ENCODE measurements at regions not wholly inside any gene's neighbourhood (a gene's known extent, or its start where the extent isn't known, plus 50 kb on each side); places are given as distances from the start of the nearest gene placed in this dataset.
"Not testable (repeated sequence)": the region's sequence is repeated elsewhere in the genome, so short reads cannot be mapped to it uniquely, and the experiment has no call there.

DNA sequence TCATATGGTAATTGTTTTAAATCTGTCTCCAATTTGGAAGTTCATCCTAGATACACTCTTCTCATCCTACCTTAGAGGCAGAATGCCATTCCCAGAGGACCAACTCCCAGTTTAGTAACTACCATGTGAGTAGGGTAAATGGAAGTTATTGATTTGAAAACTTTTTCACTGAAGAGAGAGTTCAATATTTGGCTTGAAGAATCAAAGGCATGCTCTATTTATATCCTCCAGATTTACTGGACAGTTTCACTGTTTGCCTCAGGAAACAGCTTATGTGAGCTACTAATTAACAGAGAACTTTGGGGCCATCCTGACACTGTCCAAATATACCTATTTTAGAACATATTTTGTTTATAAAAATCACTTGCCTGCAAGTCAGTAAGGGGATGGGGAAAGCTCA, 607.2 kb upstream of the GYPC start:
- no peaks in the 10 kb centered on the region for H3K36me3 ChIP-seq (ENCODE audit: control insufficient read depth, insufficient read depth, low read length)
- no peak overlapping the region for H3K4me2 ChIP-seq (ENCODE audit: extremely low read depth, insufficient read depth, low read length)
- no peaks in the 10 kb centered on the region for H3K27me3 ChIP-seq (ENCODE audit: control insufficient read depth, insufficient read depth, low read length)
- H2AFZ ChIP-seq (ENCODE audit: low read length): no peak overlapping the region
- TF ChIP-seq, protein P1, sequence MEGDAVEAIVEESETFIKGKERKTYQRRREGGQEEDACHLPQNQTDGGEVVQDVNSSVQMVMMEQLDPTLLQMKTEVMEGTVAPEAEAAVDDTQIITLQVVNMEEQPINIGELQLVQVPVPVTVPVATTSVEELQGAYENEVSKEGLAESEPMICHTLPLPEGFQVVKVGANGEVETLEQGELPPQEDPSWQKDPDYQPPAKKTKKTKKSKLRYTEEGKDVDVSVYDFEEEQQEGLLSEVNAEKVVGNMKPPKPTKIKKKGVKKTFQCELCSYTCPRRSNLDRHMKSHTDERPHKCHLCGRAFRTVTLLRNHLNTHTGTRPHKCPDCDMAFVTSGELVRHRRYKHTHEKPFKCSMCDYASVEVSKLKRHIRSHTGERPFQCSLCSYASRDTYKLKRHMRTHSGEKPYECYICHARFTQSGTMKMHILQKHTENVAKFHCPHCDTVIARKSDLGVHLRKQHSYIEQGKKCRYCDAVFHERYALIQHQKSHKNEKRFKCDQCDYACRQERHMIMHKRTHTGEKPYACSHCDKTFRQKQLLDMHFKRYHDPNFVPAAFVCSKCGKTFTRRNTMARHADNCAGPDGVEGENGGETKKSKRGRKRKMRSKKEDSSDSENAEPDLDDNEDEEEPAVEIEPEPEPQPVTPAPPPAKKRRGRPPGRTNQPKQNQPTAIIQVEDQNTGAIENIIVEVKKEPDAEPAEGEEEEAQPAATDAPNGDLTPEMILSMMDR (conservative IDR thresholded peaks at IDR 0.05 in 1 of 2, IDR thresholded peaks at IDR 0.05 in 1 of 2; ENCODE audit: low read depth in 1 of 2, low read length in 2 of 2): no peak
- TF ChIP-seq EZH2 (IDR thresholded peaks at IDR 0.05; ENCODE audit: low read length, missing control alignments): no peak
- no peaks in the 10 kb centered on the region for H4K20me1 ChIP-seq (ENCODE audit: control insufficient read depth, extremely low read depth, insufficient read depth, low read length)
- H3K9ac ChIP-seq (ENCODE audit: insufficient read depth, low read length): no peak overlapping the region
- H3K9me3 ChIP-seq (ENCODE audit: control insufficient read depth, insufficient read depth, low read depth, low read length): no peaks in the 10 kb centered on the region
- H3K79me2 ChIP-seq (ENCODE audit: control insufficient read depth, insufficient read depth, low read length): no peaks in the 10 kb centered on the region
- DNase-seq (ENCODE audit: low read depth in 2 of 2): no peak
- H3K27ac ChIP-seq (ENCODE audit: insufficient read depth, low read length): no peak overlapping the region
- no peaks in the 10 kb centered on the region for H3K4me1 ChIP-seq (ENCODE audit: control insufficient read depth, extremely low read depth, insufficient read depth, low read length)
- no peak overlapping the region for H3K4me3 ChIP-seq (replicated peaks in 1 of 4; ENCODE audit: control extremely low read depth in 1 of 4, insufficient read depth in 1 of 4, low read depth in 3 of 4, low read length in 4 of 4)

DNA sequence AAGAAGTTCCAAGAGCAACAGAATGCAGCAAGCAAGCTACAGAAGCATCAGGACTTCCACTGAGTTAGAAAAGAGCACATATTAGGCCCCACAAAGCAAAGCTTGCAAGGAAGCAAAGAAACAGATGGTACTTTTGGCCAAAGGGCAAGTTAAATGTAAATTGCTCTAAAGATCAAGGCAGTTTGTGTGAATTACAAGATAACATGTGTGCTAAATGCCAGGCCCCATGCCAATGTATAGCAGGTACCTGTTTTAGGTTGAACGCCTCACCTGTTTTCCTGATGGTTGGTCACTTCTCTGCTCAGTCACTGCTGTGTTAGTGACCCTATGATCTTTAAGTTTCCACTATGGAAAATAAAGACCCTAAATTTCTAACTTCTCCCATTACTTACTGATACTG, 606.5 kb upstream of the GYPC start:
- no peak overlapping the region for H3K27ac ChIP-seq (ENCODE audit: insufficient read depth, low read length)
- H3K9ac ChIP-seq (ENCODE audit: insufficient read depth, low read length): no peak overlapping the region
- H3K4me2 ChIP-seq (ENCODE audit: extremely low read depth, insufficient read depth, low read length): no peak overlapping the region
- no peaks in the 10 kb centered on the region for H4K20me1 ChIP-seq (ENCODE audit: control insufficient read depth, extremely low read depth, insufficient read depth, low read length)
- TF ChIP-seq, protein P1 (conservative IDR thresholded peaks at IDR 0.05 in 1 of 2, IDR thresholded peaks at IDR 0.05 in 1 of 2; ENCODE audit: low read depth in 1 of 2, low read length in 2 of 2): no peak
- TF ChIP-seq EZH2 (IDR thresholded peaks at IDR 0.05; ENCODE audit: low read length, missing control alignments): no peak
- no peak overlapping the region for H2AFZ ChIP-seq (ENCODE audit: low read length)
- no peaks in the 10 kb centered on the region for H3K9me3 ChIP-seq (ENCODE audit: control insufficient read depth, insufficient read depth, low read depth, low read length)
- no peak for DNase-seq (ENCODE audit: low read depth in 2 of 2)
- no peaks in the 10 kb centered on the region for H3K27me3 ChIP-seq (ENCODE audit: control insufficient read depth, insufficient read depth, low read length)
- no peaks in the 10 kb centered on the region for H3K79me2 ChIP-seq (ENCODE audit: control insufficient read depth, insufficient read depth, low read length)
- H3K4me1 ChIP-seq (ENCODE audit: control insufficient read depth, extremely low read depth, insufficient read depth, low read length): no peaks in the 10 kb centered on the region
- H3K4me3 ChIP-seq (replicated peaks in 1 of 4; ENCODE audit: control extremely low read depth in 1 of 4, insufficient read depth in 1 of 4, low read depth in 3 of 4, low read length in 4 of 4): no peak overlapping the region
- H3K36me3 ChIP-seq (ENCODE audit: control insufficient read depth, insufficient read depth, low read length): no peaks in the 10 kb centered on the region

DNA sequence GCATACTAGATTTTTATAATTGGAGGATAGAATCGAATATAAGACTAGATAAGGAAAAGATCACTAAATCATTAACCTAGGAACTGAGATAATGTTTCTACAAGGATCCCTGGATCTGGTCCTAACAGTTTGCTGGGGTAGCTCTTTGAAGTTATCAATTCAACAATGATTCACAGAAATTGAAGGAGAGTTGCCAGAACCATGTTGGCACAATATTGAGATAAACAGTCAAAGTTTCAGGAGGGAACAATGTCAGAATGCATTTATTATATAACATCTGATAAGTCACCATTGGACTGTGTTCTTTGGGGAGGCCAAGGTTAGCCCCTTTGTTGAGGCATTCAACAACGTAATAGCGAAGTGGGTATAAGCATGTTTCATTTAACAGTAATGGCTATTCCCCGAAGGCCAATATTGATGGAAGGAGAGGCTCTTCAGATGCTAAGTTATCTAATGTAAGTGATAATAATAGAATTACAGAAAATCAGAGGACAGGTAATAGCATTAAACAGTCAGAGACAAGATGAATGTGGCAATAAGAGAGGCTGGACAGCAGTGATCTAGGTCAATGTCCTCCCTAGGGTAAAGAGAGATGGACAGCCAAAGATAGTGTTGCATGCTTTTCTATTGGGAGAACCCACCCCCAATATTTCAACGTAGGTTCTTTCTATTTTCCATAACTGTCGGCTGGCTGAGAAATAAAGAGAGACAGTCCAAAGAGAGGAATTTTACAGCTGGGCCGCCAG, 604.8 kb upstream of the GYPC start:
- TF ChIP-seq, protein P1 (conservative IDR thresholded peaks at IDR 0.05 in 1 of 2, IDR thresholded peaks at IDR 0.05 in 1 of 2; ENCODE audit: low read depth in 1 of 2, low read length in 2 of 2): no peak
- TF ChIP-seq EZH2 (IDR thresholded peaks at IDR 0.05; ENCODE audit: low read length, missing control alignments): no peak
- Histone ChIP-seq H3K27ac (ENCODE audit: insufficient read depth, low read length) (no peak overlapping the region), H3K4me1 (ENCODE audit: control insufficient read depth, extremely low read depth, insufficient read depth, low read length) (no peaks in the 10 kb centered on the region), H3K9me3 (ENCODE audit: control insufficient read depth, insufficient read depth, low read depth, low read length) (no peaks in the 10 kb centered on the region), H3K27me3 (ENCODE audit: control insufficient read depth, insufficient read depth, low read length) (no peaks in the 10 kb centered on the region), H3K4me3 (replicated peaks in 1 of 4; ENCODE audit: control extremely low read depth in 1 of 4, insufficient read depth in 1 of 4, low read depth in 3 of 4, low read length in 4 of 4) (no peak overlapping the region), H3K9ac (ENCODE audit: insufficient read depth, low read length) (no peak overlapping the region), H4K20me1 (ENCODE audit: control insufficient read depth, extremely low read depth, insufficient read depth, low read length) (no peaks in the 10 kb centered on the region), H3K79me2 (ENCODE audit: control insufficient read depth, insufficient read depth, low read length) (no peaks in the 10 kb centered on the region), H2AFZ (ENCODE audit: low read length) (no peak overlapping the region), H3K4me2 (ENCODE audit: extremely low read depth, insufficient read depth, low read length) (no peak overlapping the region), H3K36me3 (ENCODE audit: control insufficient read depth, insufficient read depth, low read length) (no peaks in the 10 kb centered on the region)
- DNase-seq (ENCODE audit: low read depth in 2 of 2): no peak

DNA sequence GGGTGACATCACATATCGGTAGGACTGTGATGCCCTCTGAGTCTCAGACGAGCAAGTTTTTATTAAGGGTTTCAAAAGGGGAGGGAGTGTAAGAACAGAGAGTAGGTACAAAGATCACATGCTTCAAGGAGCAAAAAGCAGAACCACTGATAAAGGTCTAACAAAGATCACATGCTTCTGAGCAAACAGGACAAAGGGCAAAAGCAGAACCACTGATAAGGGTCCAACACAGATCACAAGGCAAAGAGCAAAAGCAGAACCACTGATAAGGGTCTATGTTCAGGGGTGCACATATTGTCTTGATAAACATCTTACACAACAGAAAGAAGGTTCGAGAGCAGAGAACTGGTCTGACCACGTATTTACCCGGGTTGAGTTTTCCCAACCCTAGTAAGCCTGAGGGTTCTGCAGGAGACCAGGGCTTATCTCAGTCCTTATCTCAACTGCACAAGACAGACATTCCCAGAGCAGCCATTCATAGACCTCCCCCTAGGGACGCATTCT, 604.2 kb upstream of the GYPC start:
- H3K4me1 ChIP-seq (ENCODE audit: control insufficient read depth, extremely low read depth, insufficient read depth, low read length); H3K27me3 ChIP-seq (ENCODE audit: control insufficient read depth, insufficient read depth, low read length); H3K27ac ChIP-seq (ENCODE audit: insufficient read depth, low read length); H3K9ac ChIP-seq (ENCODE audit: insufficient read depth, low read length); DNase-seq (ENCODE audit: low read depth in 2 of 2); H2AFZ ChIP-seq (ENCODE audit: low read length); H3K4me3 ChIP-seq (replicated peaks in 1 of 4; ENCODE audit: control extremely low read depth in 1 of 4, insufficient read depth in 1 of 4, low read depth in 3 of 4, low read length in 4 of 4); H3K79me2 ChIP-seq (ENCODE audit: control insufficient read depth, insufficient read depth, low read length); H4K20me1 ChIP-seq (ENCODE audit: control insufficient read depth, extremely low read depth, insufficient read depth, low read length); H3K36me3 ChIP-seq (ENCODE audit: control insufficient read depth, insufficient read depth, low read length); H3K4me2 ChIP-seq (ENCODE audit: extremely low read depth, insufficient read depth, low read length); H3K9me3 ChIP-seq (ENCODE audit: control insufficient read depth, insufficient read depth, low read depth, low read length): not testable (repeated sequence)

Data from fibroblast of lung (primary cell).